NCI-H187 (cell line): ENCODE measurements at regions not wholly inside any gene's neighbourhood (a gene's known extent, or its start where the extent isn't known, plus 50 kb on each side); places are given as distances from the start of the nearest gene placed in this dataset.

Experiments used
- DNase-seq, 2 experiments: peaks; one replicate each; lab custom pipeline; 2025; lab: John Stamatoyannopoulos, UW

GRCh38 chr2:235264121-235264493, 229.7 kb upstream of the AGAP1 start:
- DNase-seq: no peak

- DNase-seq: no peak
Observed at GRCh38 chr2:235264512-235264911, 229.3 kb upstream of the AGAP1 start.

- DNase-seq: no peak
Observed at GRCh38 chr2:235265348-235265965, 228.4 kb upstream of the AGAP1 start.

GRCh38 chr2:235267251-235267650, 226.6 kb upstream of the AGAP1 start:
- no peak for DNase-seq

GRCh38 chr2:235268535-235268934, 225.3 kb upstream of the AGAP1 start:
- no peak for DNase-seq

GRCh38 chr2:235270291-235270690, 223.6 kb upstream of the AGAP1 start:
- DNase-seq: no peak

GRCh38 chr2:235270956-235271355, 222.9 kb upstream of the AGAP1 start:
- no peak for DNase-seq

GRCh38 chr2:235271936-235272335, 221.9 kb upstream of the AGAP1 start:
- DNase-seq: no peak

GRCh38 chr2:235274023-235274422, 219.8 kb upstream of the AGAP1 start:
- DNase-seq: no peak

- DNase-seq: no peak
Observed at GRCh38 chr2:235277485-235277884, 216.4 kb upstream of the AGAP1 start.

- no peak for DNase-seq
Observed at GRCh38 chr2:235278771-235279355, 215.0 kb upstream of the AGAP1 start.

- DNase-seq: no peak
Observed at GRCh38 chr2:235279965-235280364, 213.9 kb upstream of the AGAP1 start.

- no peak for DNase-seq
Observed at GRCh38 chr2:235283246-235283645, 210.6 kb upstream of the AGAP1 start.

- DNase-seq: no peak
Observed at GRCh38 chr2:235286622-235287374, 207.0 kb upstream of the AGAP1 start.

GRCh38 chr2:235287375-235287733, 206.5 kb upstream of the AGAP1 start:
- DNase-seq: no peak

GRCh38 chr2:235291461-235291860, 202.4 kb upstream of the AGAP1 start:
- no peak for DNase-seq

- no peak for DNase-seq
Observed at GRCh38 chr2:235293061-235293460, 200.8 kb upstream of the AGAP1 start.

GRCh38 chr2:235295831-235296230, 198.0 kb upstream of the AGAP1 start:
- DNase-seq: no peak

- no peak for DNase-seq
Observed at GRCh38 chr2:235300368-235301201, 193.3 kb upstream of the AGAP1 start.

GRCh38 chr2:235301202-235302076, 192.4 kb upstream of the AGAP1 start:
- DNase-seq: no peak

- no peak for DNase-seq
Observed at GRCh38 chr2:235302263-235302662, 191.6 kb upstream of the AGAP1 start.
